Heart right ventricle (tissue), 16 donors: ENCODE measurements at regions not wholly inside any gene's neighbourhood (a gene's known extent, or its start where the extent isn't known, plus 50 kb on each side); places are given as distances from the start of the nearest gene placed in this dataset.

Experiments
- ATAC-seq, 8 donors: fragments of 200-7000 bp; cut with Tn5 transposase; one replicate each; pipeline ENCODE4 v1.9.1; 2020; ENCODE audit warnings: mild to moderate bottlenecking in 8 of 8, moderate library complexity in 8 of 8, moderate number of reproducible peaks in 1 of 8
- DNase-seq, 2 donors: peaks; one replicate each; pipeline ENCODE4 v3.0.0-alpha.2; 2020
- H3K27ac ChIP-seq, 10 donors: fragments of 200-600 bp; sonication (generic) in 2 of 10; one replicate each; pipeline versions ENCODE4 v1.5.0 to v1.8.0; 2020 to 2022; ENCODE audit warnings: mild to moderate bottlenecking in 3 of 10
- H3K27me3 ChIP-seq, 7 donors: fragments of 200-600 bp; one replicate each; pipeline ENCODE4 v1.8.0; 2021 to 2022; ENCODE audit warnings: mild to moderate bottlenecking in 2 of 7
- H3K36me3 ChIP-seq, 9 donors: fragments of 200-600 bp; sonication (generic) in 1 of 9; one replicate each; pipeline versions ENCODE4 v1.5.0 to v1.8.0; 2020 to 2022; ENCODE audit warnings: mild to moderate bottlenecking in 2 of 9
- H3K4me1 ChIP-seq, 9 donors: fragments of 200-600 bp; sonication (generic) in 1 of 9; one replicate each; pipeline versions ENCODE4 v1.5.0 to v1.8.0; 2020 to 2022; ENCODE audit warnings: mild to moderate bottlenecking in 4 of 9
- H3K4me3 ChIP-seq, 10 donors: fragments of 200-600 bp; sonication (generic) in 2 of 10; one replicate each; pipeline versions ENCODE4 v1.5.0 to v1.8.0; 2020 to 2022; ENCODE audit warnings: mild to moderate bottlenecking in 7 of 10, moderate library complexity in 2 of 10
- H3K9me3 ChIP-seq, 11 donors: fragments of 200-600 bp in 10 of 11; sonication (generic) in 2 of 11; one replicate each; pipeline versions ENCODE4 v1.5.0 to v1.8.0; 2013 to 2022; ENCODE audit warnings: mild to moderate bottlenecking in 2 of 11, control low read depth in 1 of 11, moderate library complexity in 1 of 11
- WGBS, 2 donors: extraction: QIAGEN DNeasy Blood & Tissue Kit; methylation state at CpG; one replicate each; pipeline ENCODE4 v1.1.7; 2013; ENCODE audit warnings: inconsistent platforms in 1 of 2; 5-methylcytosine and 5-hydroxymethylcytosine counted together
- intact Hi-C, 10 donors: fragments of 100-400 bp; cut with DNase I; formaldehyde crosslinking; loops; one replicate each; pipeline versions ENCODE4 v1.11.1 to v1.14.2; 2022
- TF ChIP-seq, protein P1 (sequence below), 9 donors: fragments of 200-600 bp; sonication (generic) in 2 of 9; IDR thresholded peaks; one replicate each; pipeline versions ENCODE4 v1.5.0 to v1.8.0; 2021 to 2022; ENCODE audit warnings: antibody characterized with exemption in 9 of 9, mild to moderate bottlenecking in 5 of 9, moderate library complexity in 1 of 9
- donor health status: Arrhythmogenic right ventricular cardiomyopathy.
- donor health status: ischemic (EF 13 %, LVEDD 7.1; RV severe dilation, severe dysfunction).
- donor health status: healthy with polysubstance abuse.
- donor health status: DM: no; HTN: yes; CAD: no.
- donor health status: DM: no; HTN: no; CAD: no.
- donor health status: ischemic (EF 25% LVEDD 6.9; RV normal size, moderate dysfunction).
- donor health status: ischemic (EF 25% LVEDD 5.7; RV mildly dilated, moderate dysfunction).
- donor health status: healthy.
- donor health status: DM: yes; HTN: yes; CAD: no.
- donor health status: Ischemic cardiomyopathy.
- donor health status: ischemic (EF 35%, LVEDD 5.7; RV mildly dilated, moderate dysfunction).
- donor health status: nonischemic (EF 11% LVEDD 7.7; RV severe dilation, severe dysfunction).
- donor health status: DM: yes; HTN: yes; CAD: no.
- donor health status: PGD.
- donor health status: ischemic (EF 29% LVEDD 5.4; RV normal size, mild dysfunction).
- donor health status: nonischemic (EF 23%, LVEDD 6.1; RV moderate dilation, normal function).

DNA sequence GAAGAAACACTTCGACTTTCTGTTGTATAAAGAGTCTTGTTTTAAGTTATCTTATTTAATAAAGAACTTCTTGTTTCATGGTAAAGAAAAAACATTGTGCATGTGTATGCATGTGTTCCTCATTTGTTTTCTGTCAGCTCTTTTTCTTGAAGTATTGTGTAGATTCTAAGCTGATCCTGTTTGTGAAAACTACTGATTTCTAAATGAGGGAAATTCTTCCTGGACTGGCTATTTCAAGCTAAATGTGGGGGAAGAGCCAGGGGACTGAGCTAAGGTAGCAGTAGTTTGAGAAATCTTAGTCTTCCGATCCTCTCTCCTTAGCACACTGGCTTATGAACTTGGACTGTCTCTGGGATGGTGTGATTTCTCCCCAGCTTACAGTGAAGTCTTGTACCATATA is 56.4 kb upstream of the RBMS1 start:
- H3K27ac ChIP-seq = no peak overlapping the region
- peaks cover 0 to 22% (median 0%) of the 10 kb centered on the region in 11 donors for H3K9me3 ChIP-seq
- intact Hi-C loops = no loop called here
- TF ChIP-seq, protein P1, sequence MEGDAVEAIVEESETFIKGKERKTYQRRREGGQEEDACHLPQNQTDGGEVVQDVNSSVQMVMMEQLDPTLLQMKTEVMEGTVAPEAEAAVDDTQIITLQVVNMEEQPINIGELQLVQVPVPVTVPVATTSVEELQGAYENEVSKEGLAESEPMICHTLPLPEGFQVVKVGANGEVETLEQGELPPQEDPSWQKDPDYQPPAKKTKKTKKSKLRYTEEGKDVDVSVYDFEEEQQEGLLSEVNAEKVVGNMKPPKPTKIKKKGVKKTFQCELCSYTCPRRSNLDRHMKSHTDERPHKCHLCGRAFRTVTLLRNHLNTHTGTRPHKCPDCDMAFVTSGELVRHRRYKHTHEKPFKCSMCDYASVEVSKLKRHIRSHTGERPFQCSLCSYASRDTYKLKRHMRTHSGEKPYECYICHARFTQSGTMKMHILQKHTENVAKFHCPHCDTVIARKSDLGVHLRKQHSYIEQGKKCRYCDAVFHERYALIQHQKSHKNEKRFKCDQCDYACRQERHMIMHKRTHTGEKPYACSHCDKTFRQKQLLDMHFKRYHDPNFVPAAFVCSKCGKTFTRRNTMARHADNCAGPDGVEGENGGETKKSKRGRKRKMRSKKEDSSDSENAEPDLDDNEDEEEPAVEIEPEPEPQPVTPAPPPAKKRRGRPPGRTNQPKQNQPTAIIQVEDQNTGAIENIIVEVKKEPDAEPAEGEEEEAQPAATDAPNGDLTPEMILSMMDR (IDR thresholded peaks at IDR 0.05) = no peak
- no peaks in the 10 kb centered on the region for H3K36me3 ChIP-seq
- no peaks in the 10 kb centered on the region for H3K27me3 ChIP-seq
- DNase-seq (no peak), ATAC-seq (no peak)
- WGBS, 2 donors = 89 to 90% methylated on average over 2 of the region's 2 CpGs
- no peak overlapping the region for H3K4me3 ChIP-seq
- peaks cover 0 to 14% (median 5%) of the 10 kb centered on the region in 9 donors for H3K4me1 ChIP-seq

DNA sequence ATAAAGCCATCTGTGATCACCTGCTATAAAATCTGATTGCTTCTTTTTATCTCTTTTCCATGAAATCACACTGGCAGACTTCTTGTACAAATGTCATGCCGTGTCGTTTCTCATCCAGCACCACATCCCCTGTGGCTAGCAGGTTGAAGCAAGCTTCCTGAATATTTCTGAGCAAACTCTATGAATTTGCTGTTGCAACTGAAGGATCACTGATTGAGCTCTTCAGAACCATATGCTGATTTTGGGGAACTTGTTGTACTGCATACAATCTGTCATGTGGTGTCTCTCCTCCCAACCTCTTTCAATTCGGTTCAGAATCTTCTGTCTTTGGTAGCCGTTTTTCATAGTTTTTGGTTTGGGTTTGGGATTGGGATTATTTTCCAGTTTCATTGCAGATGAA is 57.7 kb upstream of the RBMS1 start:
- H3K9me3 ChIP-seq = peaks cover 0 to 22% (median 0%) of the 10 kb centered on the region in 11 donors
- no peak for DNase-seq
- no peak overlapping the region for H3K27ac ChIP-seq
- H3K4me1 ChIP-seq = peaks cover 0 to 14% (median 5%) of the 10 kb centered on the region in 9 donors
- H3K27me3 ChIP-seq = no peaks in the 10 kb centered on the region
- WGBS, 2 donors = 36 to 43% methylated on average over 4 of the region's 4 CpGs
- intact Hi-C loops = no loop called here
- H3K4me3 ChIP-seq = no peak overlapping the region
- TF ChIP-seq, protein P1 (IDR thresholded peaks at IDR 0.05) = peak in 2 of 9 donors; percentile 17
- no peaks in the 10 kb centered on the region for H3K36me3 ChIP-seq
- peak in 2 of 8 donors; percentile 12 to 61 for ATAC-seq

DNA sequence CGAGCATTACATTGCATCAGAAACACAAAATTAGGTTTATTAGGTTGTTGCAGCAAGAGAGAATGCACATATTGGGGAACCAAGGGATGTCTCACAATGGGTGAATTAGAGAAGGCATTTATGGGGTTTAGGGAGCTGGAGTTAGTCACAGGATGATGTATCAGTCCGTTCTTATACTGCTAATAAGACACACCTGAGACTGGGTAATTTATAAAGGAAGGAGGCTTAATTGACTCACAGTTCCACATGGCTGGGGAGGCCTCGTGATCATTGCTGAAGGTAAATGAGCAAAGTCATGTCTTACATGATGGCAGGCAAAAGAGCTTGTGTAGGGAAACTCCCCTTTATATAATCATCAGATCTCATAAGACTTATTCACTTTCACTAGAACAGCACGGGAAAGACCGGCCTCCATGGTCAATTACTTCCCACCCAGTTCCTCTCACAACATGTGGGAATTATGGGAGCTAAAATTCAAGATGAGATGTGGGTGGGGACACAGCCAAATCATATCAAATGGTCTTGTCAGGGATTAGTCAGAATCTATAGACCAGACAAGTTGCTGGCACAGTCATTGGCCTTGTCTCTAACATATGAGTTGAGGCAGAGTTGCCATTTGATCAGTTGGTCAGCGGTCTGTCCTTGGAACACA is 61.9 kb upstream of the RBMS1 start:
- no peak overlapping the region for H3K4me3 ChIP-seq
- TF ChIP-seq, protein P1 (IDR thresholded peaks at IDR 0.05) = no peak
- H3K27ac ChIP-seq = no peak overlapping the region
- peaks cover 0 to 9% (median 0%) of the 10 kb centered on the region in 11 donors for H3K9me3 ChIP-seq
- H3K36me3 ChIP-seq = no peaks in the 10 kb centered on the region
- H3K4me1 ChIP-seq = peaks cover 0 to 12% (median 5%) of the 10 kb centered on the region in 9 donors
- H3K27me3 ChIP-seq = no peaks in the 10 kb centered on the region
- intact Hi-C loops = no loop called here
- WGBS, 2 donors = 95% methylated on average over 6 of the region's 6 CpGs
- DNase-seq = no peak
- ATAC-seq = no peak

DNA sequence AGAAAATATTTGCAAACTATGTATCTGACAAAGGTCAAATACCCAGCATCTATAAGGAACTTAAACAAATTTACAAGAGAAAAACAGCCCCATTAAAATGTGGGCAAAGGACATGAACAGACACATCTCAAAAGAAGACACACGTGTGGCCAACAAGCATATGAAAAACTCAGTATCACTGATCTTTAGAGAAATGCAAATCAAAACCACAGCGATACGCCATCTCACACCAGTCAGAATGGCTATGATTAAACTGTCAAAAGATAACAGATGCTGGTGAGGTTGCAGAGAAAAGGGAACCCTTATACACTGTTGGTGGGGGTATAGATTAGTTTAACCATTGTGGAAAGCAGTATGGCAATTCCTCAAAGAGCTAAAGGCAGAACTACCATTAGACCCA is 64.3 kb upstream of the RBMS1 start:
- no peak for ATAC-seq
- TF ChIP-seq, protein P1 (IDR thresholded peaks at IDR 0.05) = no peak
- Histone ChIP-seq H3K9me3 (peaks cover 0 to 9% (median 0%) of the 10 kb centered on the region in 11 donors), H3K27ac (no peak overlapping the region), H3K4me3 (no peak overlapping the region), H3K27me3 (no peaks in the 10 kb centered on the region), H3K36me3 (no peaks in the 10 kb centered on the region), H3K4me1 (peaks cover 0 to 17% (median 0%) of the 10 kb centered on the region in 9 donors)
- no peak for DNase-seq
- 95% methylated on average over 3 of the region's 3 CpGs for WGBS, 2 donors
- intact Hi-C loops = no loop called here
